ENCODE measurements at regions not wholly inside any gene's neighbourhood (a gene's known extent, or its start where the extent isn't known, plus 50 kb on each side); places are given as distances from the start of the nearest gene placed in this dataset.

DNA sequence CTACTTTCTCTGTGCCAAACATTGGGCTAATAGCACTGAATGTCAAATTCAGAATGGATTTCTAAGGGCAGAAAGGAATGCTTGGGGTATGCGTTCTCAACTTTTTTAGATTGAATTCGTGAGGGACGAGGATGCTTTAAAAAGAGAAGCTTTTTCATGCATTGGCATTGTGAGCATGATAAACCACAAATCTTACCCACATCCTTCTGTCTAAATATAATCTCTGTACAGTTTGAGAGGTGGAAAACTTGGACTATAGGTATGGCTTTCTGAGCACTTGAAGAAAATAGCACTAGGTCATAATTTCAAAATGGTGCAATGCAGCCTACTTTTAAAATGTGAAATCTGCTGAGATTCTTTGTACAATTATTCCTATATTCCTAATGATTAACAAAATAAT, 71.4 kb upstream of the HHIP start:
- TF ChIP-seq POLR2A (IDR thresholded peaks at IDR 0.05): no peak
- TF ChIP-seq, protein P1, sequence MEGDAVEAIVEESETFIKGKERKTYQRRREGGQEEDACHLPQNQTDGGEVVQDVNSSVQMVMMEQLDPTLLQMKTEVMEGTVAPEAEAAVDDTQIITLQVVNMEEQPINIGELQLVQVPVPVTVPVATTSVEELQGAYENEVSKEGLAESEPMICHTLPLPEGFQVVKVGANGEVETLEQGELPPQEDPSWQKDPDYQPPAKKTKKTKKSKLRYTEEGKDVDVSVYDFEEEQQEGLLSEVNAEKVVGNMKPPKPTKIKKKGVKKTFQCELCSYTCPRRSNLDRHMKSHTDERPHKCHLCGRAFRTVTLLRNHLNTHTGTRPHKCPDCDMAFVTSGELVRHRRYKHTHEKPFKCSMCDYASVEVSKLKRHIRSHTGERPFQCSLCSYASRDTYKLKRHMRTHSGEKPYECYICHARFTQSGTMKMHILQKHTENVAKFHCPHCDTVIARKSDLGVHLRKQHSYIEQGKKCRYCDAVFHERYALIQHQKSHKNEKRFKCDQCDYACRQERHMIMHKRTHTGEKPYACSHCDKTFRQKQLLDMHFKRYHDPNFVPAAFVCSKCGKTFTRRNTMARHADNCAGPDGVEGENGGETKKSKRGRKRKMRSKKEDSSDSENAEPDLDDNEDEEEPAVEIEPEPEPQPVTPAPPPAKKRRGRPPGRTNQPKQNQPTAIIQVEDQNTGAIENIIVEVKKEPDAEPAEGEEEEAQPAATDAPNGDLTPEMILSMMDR (IDR thresholded peaks at IDR 0.05): no peak
- TF ChIP-seq POLR2AphosphoS5 (IDR thresholded peaks at IDR 0.05): no peak
- no peak for TF ChIP-seq EP300 (IDR thresholded peaks at IDR 0.05)
